Right lobe of liver (tissue), 6 donors: ENCODE measurements at regions not wholly inside any gene's neighbourhood (a gene's known extent, or its start where the extent isn't known, plus 50 kb on each side); places are given as distances from the start of the nearest gene placed in this dataset.

ENCODE experiments used
- ATAC-seq, 4 donors: fragments of 200-7000 bp; cut with Tn5 transposase; one replicate each; pipeline ENCODE4 v1.9.1; 2020; ENCODE audit warnings: mild to moderate bottlenecking in 4 of 4, moderate library complexity in 4 of 4
- DNase-seq, 3 donors: peaks; one replicate each; pipeline ENCODE4 v3.0.0-alpha.2; 2020
- H3K27ac ChIP-seq, 3 donors: fragments of 200-600 bp; one replicate each; pipeline ENCODE4 v1.8.0; 2022
- H3K27me3 ChIP-seq, 2 donors: fragments of 200-600 bp; one replicate each; pipeline ENCODE4 v1.8.0; 2022
- H3K36me3 ChIP-seq, 4 donors: fragments of 200-600 bp; sonication (generic) in 1 of 4; one replicate each; pipeline versions ENCODE4 v1.5.1 to v1.8.0; 2017 to 2022; ENCODE audit warnings: control low read depth in 1 of 4
- H3K4me1 ChIP-seq, 4 donors: fragments of 200-600 bp; sonication (generic) in 1 of 4; one replicate each; pipeline versions ENCODE4 v1.5.1 to v1.8.0; 2017 to 2022; ENCODE audit warnings: control low read depth in 1 of 4
- H3K4me3 ChIP-seq, 3 donors: fragments of 200-600 bp; one replicate each; pipeline ENCODE4 v1.8.0; 2022
- H3K9me3 ChIP-seq, 4 donors: fragments of 200-600 bp; sonication (generic) in 1 of 4; one replicate each; pipeline versions ENCODE4 v1.5.1 to v1.8.0; 2017 to 2022; ENCODE audit warnings: control low read depth in 1 of 4
- CTCF ChIP-seq, 4 donors: fragments of 200-600 bp in 3 of 4; fragments of 450-650 bp in 1 of 4; IDR thresholded peaks; one replicate each; pipeline versions ENCODE4 v1.5.1 to v1.8.0; 2016 to 2022; ENCODE audit warnings: antibody characterized with exemption in 4 of 4, mild to moderate bottlenecking in 2 of 4
- POLR2A ChIP-seq: fragments of 450-650 bp; IDR thresholded peaks from one replicate; pipeline ENCODE4 v1.6.1; 2017; ENCODE audit warnings: antibody characterized with exemption, mild to moderate bottlenecking
- WGBS: methylation state at CpG from one replicate; pipeline ENCODE4 v1.1.6; 2018; ENCODE audit warnings: low coverage, low lambda C conversion rate; ENCODE audit not compliant: insufficient coverage; ENCODE audit errors: missing lambda C conversion rate; 5-methylcytosine and 5-hydroxymethylcytosine counted together
- intact Hi-C, 2 donors: fragments of 100-400 bp; cut with DNase I; formaldehyde crosslinking; loops; one replicate each; pipeline versions ENCODE4 v1.11.2 to v1.14.1; 2022
- small RNA-seq, 2 experiments: library from RNA; depleted of rRNA; stranded (forward); fragments of <200 nt; gene quantifications; one replicate each; pipeline ENCODE3, GENCODE V24; 2016
- donor health status: DM: no; HTN: yes; CAD: no.
- donor health status: DM: no; HTN: no; CAD: no.
- donor health status: DM: no; HTN: no; CAD: no.
- donor health status: DM: no; HTN: yes; CAD: no.
- donor health status: DM: no; HTN: yes; CAD: no.

DNA sequence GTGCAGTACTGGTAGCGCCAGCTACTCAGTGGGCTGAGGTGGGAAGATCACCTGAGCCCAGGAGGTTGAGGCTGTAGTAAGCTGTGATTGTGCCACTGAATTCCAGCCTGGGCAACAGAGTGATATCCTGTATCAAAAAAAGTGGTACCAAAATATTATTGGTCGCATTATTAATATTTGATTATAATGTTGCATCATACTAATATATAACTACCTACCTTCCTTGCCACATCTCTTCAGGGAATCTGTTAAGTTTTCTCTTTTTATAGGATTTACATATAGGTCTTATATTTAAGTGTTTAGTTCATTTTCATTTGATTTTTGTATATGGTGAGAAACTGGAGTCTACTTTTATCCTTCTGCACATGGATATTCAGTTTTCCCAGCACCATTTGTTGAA is 66.3 kb upstream of the PHACTR3 start:
- DNase-seq (no peak), ATAC-seq (no peak)
- H3K27me3 ChIP-seq, result no peaks in the 10 kb centered on the region
- H3K9me3 ChIP-seq, result no peaks in the 10 kb centered on the region
- WGBS, result 81% methylated on average over 2 of the region's 2 CpGs
- no peak overlapping the region for H3K4me3 ChIP-seq
- H3K36me3 ChIP-seq, result no peaks in the 10 kb centered on the region
- no peak overlapping the region for H3K27ac ChIP-seq
- intact Hi-C loops, result no loop called here
- TF ChIP-seq POLR2A, result no peak
- TF ChIP-seq CTCF (IDR thresholded peaks at IDR 0.05), result no peak
- H3K4me1 ChIP-seq, result no peaks in the 10 kb centered on the region

GRCh38 chr20:59547596-59547995 is 56.7 kb upstream of the PHACTR3 start:
- no peaks in the 10 kb centered on the region for H3K9me3 ChIP-seq
- H3K4me3 ChIP-seq, result no peak overlapping the region
- no peak for DNase-seq
- H3K27me3 ChIP-seq, result no peaks in the 10 kb centered on the region
- H3K4me1 ChIP-seq, result no peaks in the 10 kb centered on the region
- intact Hi-C loops, result no loop called here
- no peaks in the 10 kb centered on the region for H3K36me3 ChIP-seq
- no peak for TF ChIP-seq CTCF (IDR thresholded peaks at IDR 0.05)
- no peak for TF ChIP-seq POLR2A
- no peak for ATAC-seq
- WGBS, result 17% methylated on average over 1 of the region's 8 CpGs
- H3K27ac ChIP-seq, result no peak overlapping the region

Small RNA genes in the stretch of these regions (small RNA-seq; reads per million reads assigned to genes)
- 0 reads per million in 2 experiments for gene PIEZO1P1
